ENCODE measurements at regions not wholly inside any gene's neighbourhood (a gene's known extent, or its start where the extent isn't known, plus 50 kb on each side); places are given as distances from the start of the nearest gene placed in this dataset.

- no peak overlapping the region for H3K27ac ChIP-seq
- H3K36me3 ChIP-seq (replicated peaks in 1 of 2) = no peaks in the 10 kb centered on the region
- H3K27me3 ChIP-seq = peaks cover 3% of the 10 kb centered on the region
- intact Hi-C loops (cut with DNase I) = no loop called here
- 57 to 79% (median 66%) methylated on average over 4 of the region's 4 CpGs for WGBS, 4 donors
- H3K4me1 ChIP-seq (replicated peaks in 1 of 2) = no peaks in the 10 kb centered on the region
- H3K9me3 ChIP-seq (replicated peaks in 1 of 3) = no peaks in the 10 kb centered on the region
- no peak overlapping the region for H3K4me3 ChIP-seq
- DNase-seq = no peak
- no peak for TF ChIP-seq POLR2A (IDR thresholded peaks at IDR 0.05)
Observed at GRCh38 chr3:193129607-193130006, 111.4 kb upstream of the PLAAT1 start.

- intact Hi-C loops (cut with DNase I) = no loop called here
- H3K4me1 ChIP-seq (replicated peaks in 1 of 2) = no peaks in the 10 kb centered on the region
- H3K36me3 ChIP-seq (replicated peaks in 1 of 2) = no peaks in the 10 kb centered on the region
- no peak overlapping the region for H3K27ac ChIP-seq
- TF ChIP-seq CTCF (IDR thresholded peaks at IDR 0.05) = no peak
- no peak for TF ChIP-seq POLR2A (IDR thresholded peaks at IDR 0.05)
- H3K27me3 ChIP-seq = peaks cover 3% of the 10 kb centered on the region
- H3K9me3 ChIP-seq (replicated peaks in 1 of 3) = no peaks in the 10 kb centered on the region
- WGBS, 4 donors = 77 to 88% (median 84%) methylated on average over 4 of the region's 4 CpGs
- H3K4me3 ChIP-seq = no peak overlapping the region
- no peak for DNase-seq
Observed at GRCh38 chr3:193130576-193130975, 110.4 kb upstream of the PLAAT1 start.

DNA sequence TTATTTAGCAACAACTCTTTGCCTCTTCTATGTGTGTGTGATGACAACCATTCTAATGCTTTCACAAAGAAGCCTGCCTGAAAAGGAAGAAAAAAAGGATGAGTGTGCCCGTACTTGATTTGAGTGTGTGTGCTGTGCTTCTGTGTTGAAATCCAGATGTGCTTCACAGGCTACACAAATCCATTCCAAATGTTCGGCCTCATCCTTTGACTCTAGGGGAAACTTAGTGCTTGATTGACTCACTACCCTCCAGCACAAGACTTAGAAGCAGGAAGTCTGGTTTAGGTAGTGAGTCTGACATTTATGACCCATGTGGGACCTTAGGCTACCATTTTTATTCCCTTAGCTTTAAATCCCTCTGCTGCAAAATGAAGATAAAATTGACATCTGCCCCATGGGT, 108.8 kb upstream of the PLAAT1 start:
- DNase-seq = no peak
- Histone ChIP-seq H3K9me3 (replicated peaks in 1 of 3) (no peaks in the 10 kb centered on the region), H3K4me3 (no peak overlapping the region), H3K36me3 (replicated peaks in 1 of 2) (no peaks in the 10 kb centered on the region), H3K27me3 (peaks cover under 1% of the 10 kb centered on the region), H3K27ac (no peak overlapping the region), H3K4me1 (replicated peaks in 1 of 2) (no peaks in the 10 kb centered on the region)
- WGBS, 4 donors = 53 to 61% (median 55%) methylated on average over 2 of the region's 2 CpGs
- TF ChIP-seq CTCF (IDR thresholded peaks at IDR 0.05) (no peak), POLR2A (IDR thresholded peaks at IDR 0.05) (no peak)
- intact Hi-C loops (cut with DNase I) = no loop called here

DNA sequence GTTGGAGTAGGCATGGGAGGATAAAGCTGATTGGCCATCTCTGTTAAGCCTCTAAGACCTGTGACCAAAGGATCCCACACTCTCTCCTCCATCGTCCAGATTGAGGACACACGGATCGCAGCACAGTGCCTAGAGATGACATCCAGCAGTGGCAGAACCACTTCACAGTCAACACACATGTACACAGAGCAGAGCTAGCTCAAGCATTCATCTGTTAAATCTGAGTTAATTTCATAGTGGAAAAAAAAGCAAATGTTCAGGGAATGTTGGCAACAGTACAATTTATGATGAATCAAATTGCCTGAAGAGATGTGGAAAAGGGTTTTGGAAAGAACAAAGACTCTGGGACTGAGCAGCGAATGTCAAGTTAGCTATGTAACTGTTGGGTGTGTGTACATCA, 108.1 kb upstream of the PLAAT1 start:
- intact Hi-C loops (cut with DNase I) = no loop called here
- H3K4me3 ChIP-seq = no peak overlapping the region
- no peaks in the 10 kb centered on the region for H3K9me3 ChIP-seq (replicated peaks in 1 of 3)
- H3K27me3 ChIP-seq = no peaks in the 10 kb centered on the region
- no peaks in the 10 kb centered on the region for H3K4me1 ChIP-seq (replicated peaks in 1 of 2)
- no peak for DNase-seq
- 64 to 91% (median 82%) methylated on average over 3 to 4 of the region's 4 CpGs for WGBS, 4 donors
- no peaks in the 10 kb centered on the region for H3K36me3 ChIP-seq (replicated peaks in 1 of 2)
- no peak overlapping the region for H3K27ac ChIP-seq
- TF ChIP-seq CTCF (IDR thresholded peaks at IDR 0.05) (no peak), POLR2A (IDR thresholded peaks at IDR 0.05) (no peak)

DNA sequence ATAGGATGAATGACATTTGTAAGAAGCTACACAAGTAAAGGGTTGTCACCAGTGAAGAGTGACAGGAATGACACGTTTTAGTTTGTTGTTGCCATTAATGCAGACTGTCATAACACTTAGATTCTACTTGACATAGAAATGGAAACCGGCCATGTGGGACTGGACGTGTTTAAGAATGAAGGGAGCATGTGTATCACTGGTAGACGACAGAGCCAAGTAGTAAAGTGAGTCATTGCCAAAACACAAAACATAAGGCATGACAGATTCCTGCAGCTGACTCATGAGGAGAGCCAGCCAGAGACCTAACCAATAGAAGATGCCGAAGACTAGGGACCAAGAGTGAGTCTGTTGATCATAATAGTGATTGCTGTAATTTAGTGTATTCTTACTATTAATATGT, 106.2 kb upstream of the PLAAT1 start:
- Histone ChIP-seq H3K36me3 (replicated peaks in 1 of 2) (no peaks in the 10 kb centered on the region), H3K4me1 (replicated peaks in 1 of 2) (no peaks in the 10 kb centered on the region), H3K27me3 (no peaks in the 10 kb centered on the region), H3K4me3 (no peak overlapping the region), H3K27ac (no peak overlapping the region), H3K9me3 (replicated peaks in 1 of 3) (no peaks in the 10 kb centered on the region)
- intact Hi-C loops (cut with DNase I) = no loop called here
- 46 to 59% (median 52%) methylated on average over 5 of the region's 5 CpGs for WGBS, 4 donors
- TF ChIP-seq POLR2A (IDR thresholded peaks at IDR 0.05) (no peak), CTCF (IDR thresholded peaks at IDR 0.05) (no peak)
- peak in 6 of 7 donors; percentile 22 to 57 (median 37) for DNase-seq

Data from adrenal gland (tissue), 9 donors.